ENCODE measurements at regions not wholly inside any gene's neighbourhood (a gene's known extent, or its start where the extent isn't known, plus 50 kb on each side); places are given as distances from the start of the nearest gene placed in this dataset.

DNA sequence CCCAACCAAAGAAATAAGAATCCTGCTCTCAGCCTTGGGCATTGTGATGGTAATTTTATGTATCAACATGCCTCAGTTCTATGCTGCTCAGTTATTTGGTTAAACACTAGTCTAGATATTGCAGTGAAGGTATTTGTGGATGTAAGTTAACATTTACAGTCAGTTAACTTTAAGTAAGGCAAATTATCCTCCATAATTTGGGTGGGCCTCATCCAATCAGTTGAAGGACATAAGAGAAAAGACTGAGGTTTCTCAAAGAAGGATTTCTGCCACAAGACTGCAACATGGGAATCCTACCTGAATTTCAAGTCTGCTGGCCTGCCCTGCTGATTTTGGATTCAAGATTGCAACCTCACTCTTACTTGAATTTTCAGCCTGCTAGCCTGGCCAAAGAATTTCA is 975.5 kb upstream of the ACVR2A start:
- no peak overlapping the region for H3K4me3 ChIP-seq (ENCODE audit: low read depth in 2 of 2, low read length in 2 of 2)
- intact Hi-C loops (cut with micrococcal nuclease; ENCODE audit: unreplicated experiment), result no loop called here
- no peaks in the 10 kb centered on the region for H3K4me1 ChIP-seq (ENCODE audit: control insufficient read depth, insufficient read depth, low read length)
- no peak for DNase-seq (ENCODE audit: low read depth, low spot score)
- POLR2A ChIA-PET, result no interaction called here
- H3K27me3 ChIP-seq (ENCODE audit: control insufficient read depth, insufficient read depth, low read length), result no peaks in the 10 kb centered on the region
- no peak overlapping the region for H3K27ac ChIP-seq (ENCODE audit: low read length)
- no peaks in the 10 kb centered on the region for H3K9me3 ChIP-seq (ENCODE audit: control insufficient read depth, insufficient read depth, low read depth, low read length)
- CTCF ChIA-PET, result no interaction called here
- no TSS peak for BruUV-seq (replicated peaks)
- TF ChIP-seq, protein P1, sequence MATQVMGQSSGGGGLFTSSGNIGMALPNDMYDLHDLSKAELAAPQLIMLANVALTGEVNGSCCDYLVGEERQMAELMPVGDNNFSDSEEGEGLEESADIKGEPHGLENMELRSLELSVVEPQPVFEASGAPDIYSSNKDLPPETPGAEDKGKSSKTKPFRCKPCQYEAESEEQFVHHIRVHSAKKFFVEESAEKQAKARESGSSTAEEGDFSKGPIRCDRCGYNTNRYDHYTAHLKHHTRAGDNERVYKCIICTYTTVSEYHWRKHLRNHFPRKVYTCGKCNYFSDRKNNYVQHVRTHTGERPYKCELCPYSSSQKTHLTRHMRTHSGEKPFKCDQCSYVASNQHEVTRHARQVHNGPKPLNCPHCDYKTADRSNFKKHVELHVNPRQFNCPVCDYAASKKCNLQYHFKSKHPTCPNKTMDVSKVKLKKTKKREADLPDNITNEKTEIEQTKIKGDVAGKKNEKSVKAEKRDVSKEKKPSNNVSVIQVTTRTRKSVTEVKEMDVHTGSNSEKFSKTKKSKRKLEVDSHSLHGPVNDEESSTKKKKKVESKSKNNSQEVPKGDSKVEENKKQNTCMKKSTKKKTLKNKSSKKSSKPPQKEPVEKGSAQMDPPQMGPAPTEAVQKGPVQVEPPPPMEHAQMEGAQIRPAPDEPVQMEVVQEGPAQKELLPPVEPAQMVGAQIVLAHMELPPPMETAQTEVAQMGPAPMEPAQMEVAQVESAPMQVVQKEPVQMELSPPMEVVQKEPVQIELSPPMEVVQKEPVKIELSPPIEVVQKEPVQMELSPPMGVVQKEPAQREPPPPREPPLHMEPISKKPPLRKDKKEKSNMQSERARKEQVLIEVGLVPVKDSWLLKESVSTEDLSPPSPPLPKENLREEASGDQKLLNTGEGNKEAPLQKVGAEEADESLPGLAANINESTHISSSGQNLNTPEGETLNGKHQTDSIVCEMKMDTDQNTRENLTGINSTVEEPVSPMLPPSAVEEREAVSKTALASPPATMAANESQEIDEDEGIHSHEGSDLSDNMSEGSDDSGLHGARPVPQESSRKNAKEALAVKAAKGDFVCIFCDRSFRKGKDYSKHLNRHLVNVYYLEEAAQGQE (IDR thresholded peaks at IDR 0.05; ENCODE audit: insufficient read depth in 1 of 2, low read depth in 2 of 2, low read length in 1 of 2), result no peak
- no peak for ATAC-seq
- in situ Hi-C loops (cut with HindIII; ENCODE audit: low pct_unique_long_range_greater_than_20kb, low sequenced_read_pairs), result no loop called here
- H3K36me3 ChIP-seq (ENCODE audit: control insufficient read depth, insufficient read depth, low read length), result no peaks in the 10 kb centered on the region

DNA sequence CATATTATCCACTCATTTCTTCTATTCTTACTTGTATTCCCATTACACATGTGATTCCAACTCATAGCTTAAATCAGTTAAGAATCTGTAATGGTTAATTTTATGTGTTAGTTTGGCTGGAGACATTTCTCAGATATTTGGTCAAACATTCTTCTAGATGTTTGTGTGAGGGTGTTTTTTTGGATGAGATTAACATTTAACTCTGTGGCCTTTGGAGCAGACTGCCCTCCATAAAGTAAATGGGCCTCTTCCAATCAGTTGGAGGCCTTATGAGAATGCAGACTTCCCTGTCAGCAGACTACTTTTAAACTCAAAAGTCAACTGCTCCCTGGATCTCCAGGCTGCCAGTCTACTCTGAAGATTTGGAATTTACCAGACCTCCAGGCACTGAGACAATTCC is 976.8 kb upstream of the ACVR2A start:
- H3K4me3 ChIP-seq (ENCODE audit: low read depth in 2 of 2, low read length in 2 of 2), result no peak overlapping the region
- DNase-seq (ENCODE audit: low read depth, low spot score) (no peak), ATAC-seq (no peak)
- CTCF ChIA-PET, result no interaction called here
- H3K36me3 ChIP-seq (ENCODE audit: control insufficient read depth, insufficient read depth, low read length), result no peaks in the 10 kb centered on the region
- no peaks in the 10 kb centered on the region for H3K4me1 ChIP-seq (ENCODE audit: control insufficient read depth, insufficient read depth, low read length)
- in situ Hi-C loops (cut with HindIII; ENCODE audit: low pct_unique_long_range_greater_than_20kb, low sequenced_read_pairs) (no loop called here), intact Hi-C loops (cut with micrococcal nuclease; ENCODE audit: unreplicated experiment) (no loop called here)
- no peaks in the 10 kb centered on the region for H3K27me3 ChIP-seq (ENCODE audit: control insufficient read depth, insufficient read depth, low read length)
- TF ChIP-seq, protein P1 (IDR thresholded peaks at IDR 0.05; ENCODE audit: insufficient read depth in 1 of 2, low read depth in 2 of 2, low read length in 1 of 2), result no peak
- TF ChIP-seq, protein P2, sequence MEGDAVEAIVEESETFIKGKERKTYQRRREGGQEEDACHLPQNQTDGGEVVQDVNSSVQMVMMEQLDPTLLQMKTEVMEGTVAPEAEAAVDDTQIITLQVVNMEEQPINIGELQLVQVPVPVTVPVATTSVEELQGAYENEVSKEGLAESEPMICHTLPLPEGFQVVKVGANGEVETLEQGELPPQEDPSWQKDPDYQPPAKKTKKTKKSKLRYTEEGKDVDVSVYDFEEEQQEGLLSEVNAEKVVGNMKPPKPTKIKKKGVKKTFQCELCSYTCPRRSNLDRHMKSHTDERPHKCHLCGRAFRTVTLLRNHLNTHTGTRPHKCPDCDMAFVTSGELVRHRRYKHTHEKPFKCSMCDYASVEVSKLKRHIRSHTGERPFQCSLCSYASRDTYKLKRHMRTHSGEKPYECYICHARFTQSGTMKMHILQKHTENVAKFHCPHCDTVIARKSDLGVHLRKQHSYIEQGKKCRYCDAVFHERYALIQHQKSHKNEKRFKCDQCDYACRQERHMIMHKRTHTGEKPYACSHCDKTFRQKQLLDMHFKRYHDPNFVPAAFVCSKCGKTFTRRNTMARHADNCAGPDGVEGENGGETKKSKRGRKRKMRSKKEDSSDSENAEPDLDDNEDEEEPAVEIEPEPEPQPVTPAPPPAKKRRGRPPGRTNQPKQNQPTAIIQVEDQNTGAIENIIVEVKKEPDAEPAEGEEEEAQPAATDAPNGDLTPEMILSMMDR (IDR thresholded peaks at IDR 0.05), result no peak
- TF ChIP-seq POLR2AphosphoS5 (IDR thresholded peaks at IDR 0.05; ENCODE audit: low read depth, low read length) (no peak), SIN3A (IDR thresholded peaks at IDR 0.05; ENCODE audit: borderline replicate concordance, insufficient read depth, low read depth, low read length) (no peak), TCF7L2 (IDR thresholded peaks at IDR 0.05; ENCODE audit: low read depth, low read length) (no peak)
- H3K9me3 ChIP-seq (ENCODE audit: control insufficient read depth, insufficient read depth, low read depth, low read length), result no peaks in the 10 kb centered on the region
- POLR2A ChIA-PET, result no interaction called here
- BruUV-seq (replicated peaks), result no TSS peak
- H3K27ac ChIP-seq (ENCODE audit: low read length), result no peak overlapping the region
